Sigmoid colon (tissue), 6 donors: ENCODE measurements at regions not wholly inside any gene's neighbourhood (a gene's known extent, or its start where the extent isn't known, plus 50 kb on each side); places are given as distances from the start of the nearest gene placed in this dataset.

Experiments
- DNase-seq: peaks from one replicate; pipeline ENCODE4 v3.0.0-alpha.2; 2019
- H3K27ac ChIP-seq, 4 donors: fragments of 200-600 bp; sonication (generic); one replicate each; pipeline ENCODE4 v1.5.1; 2016 to 2019; ENCODE audit warnings: mild to moderate bottlenecking in 1 of 4
- H3K27me3 ChIP-seq, 3 donors: fragments of 200-600 bp; sonication (generic); one replicate each; pipeline ENCODE4 v1.5.1; 2019; ENCODE audit warnings: mild to moderate bottlenecking in 1 of 3
- H3K36me3 ChIP-seq, 4 donors: fragments of 200-600 bp; sonication (generic); one replicate each; pipeline ENCODE4 v1.5.1; 2016 to 2019
- H3K4me1 ChIP-seq, 4 donors: fragments of 200-600 bp; sonication (generic); one replicate each; pipeline ENCODE4 v1.5.1; 2017 to 2019
- H3K4me3 ChIP-seq, 4 donors: fragments of 200-600 bp; sonication (generic); one replicate each; pipeline ENCODE4 v1.5.1; 2017 to 2019; ENCODE audit warnings: mild to moderate bottlenecking in 2 of 4, moderate library complexity in 1 of 4
- H3K9me3 ChIP-seq, 4 donors: fragments of 200-600 bp in 3 of 4; sonication (generic) in 3 of 4; one replicate each; pipeline versions ENCODE4 v1.5.1 to v1.6.1; 2013 to 2019
- EP300 ChIP-seq, 4 donors: sonication (generic); formaldehyde crosslinking; IDR thresholded peaks; one replicate each; pipeline ENCODE4 v1.6.1; 2017; ENCODE audit warnings: antibody characterized with exemption in 4 of 4
- POLR2A ChIP-seq, 2 donors: fragments of 450-650 bp; IDR thresholded peaks; one replicate each; pipeline ENCODE4 v1.6.1; 2016; ENCODE audit warnings: antibody characterized with exemption in 2 of 2, mild to moderate bottlenecking in 2 of 2, moderate library complexity in 2 of 2
- POLR2AphosphoS5 ChIP-seq, 4 donors: sonication (generic); formaldehyde crosslinking; IDR thresholded peaks; one replicate each; pipeline ENCODE4 v1.6.1; 2017; ENCODE audit warnings: antibody characterized with exemption in 4 of 4
- WGBS, 2 donors: extraction: QIAGEN DNeasy Blood & Tissue Kit; methylation state at CpG; one replicate each; pipeline ENCODE4 v1.1.7; 2013; 5-methylcytosine and 5-hydroxymethylcytosine counted together
- intact Hi-C: fragments of 100-400 bp; cut with DNase I; formaldehyde crosslinking; loops from one replicate; pipeline ENCODE4 v1.15.1; 2023
- TF ChIP-seq, protein P1 (sequence below), 4 experiments: fragments of 450-650 bp in 3 of 4; fragments of 200-600 bp in 1 of 4; IDR thresholded peaks; one replicate each; pipeline ENCODE4 v1.5.1; 2016 to 2019; ENCODE audit warnings: antibody characterized with exemption in 4 of 4, mild to moderate bottlenecking in 3 of 4, moderate library complexity in 2 of 4
- donor health status: healthy with polysubstance abuse.
- donor health status: healthy.

DNA sequence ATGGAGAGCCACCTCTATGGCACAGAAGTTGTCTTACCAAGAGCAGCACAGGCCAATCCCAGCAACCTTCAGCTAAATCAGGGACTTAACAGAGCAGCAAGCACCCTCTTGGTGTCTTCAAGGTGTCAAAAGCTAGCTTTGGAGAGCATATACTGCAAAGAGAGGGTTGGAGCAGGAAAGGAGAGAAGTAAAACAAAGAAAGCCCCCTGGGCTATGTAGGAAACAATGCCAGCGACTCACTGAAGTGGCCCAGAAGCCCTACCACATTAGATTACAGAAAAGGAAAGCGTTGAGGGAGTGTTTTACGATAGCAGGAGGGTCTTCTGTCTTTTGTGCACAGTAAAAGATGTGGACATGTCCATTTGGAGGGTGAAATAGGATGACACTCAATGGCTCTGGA is 233.4 kb downstream of the MREG start:
- Histone ChIP-seq H3K27me3 (no peaks in the 10 kb centered on the region), H3K27ac (peak overlapping the region in 3 of 4 donors; percentile 10 to 85 (median 83)), H3K36me3 (no peaks in the 10 kb centered on the region), H3K4me1 (peaks cover 0 to 59% (median 43%) of the 10 kb centered on the region in 4 donors), H3K4me3 (no peak overlapping the region), H3K9me3 (no peaks in the 10 kb centered on the region)
- TF ChIP-seq EP300 (IDR thresholded peaks at IDR 0.05) = no peak
- TF ChIP-seq POLR2A (IDR thresholded peaks at IDR 0.05) = no peak
- TF ChIP-seq, protein P1, sequence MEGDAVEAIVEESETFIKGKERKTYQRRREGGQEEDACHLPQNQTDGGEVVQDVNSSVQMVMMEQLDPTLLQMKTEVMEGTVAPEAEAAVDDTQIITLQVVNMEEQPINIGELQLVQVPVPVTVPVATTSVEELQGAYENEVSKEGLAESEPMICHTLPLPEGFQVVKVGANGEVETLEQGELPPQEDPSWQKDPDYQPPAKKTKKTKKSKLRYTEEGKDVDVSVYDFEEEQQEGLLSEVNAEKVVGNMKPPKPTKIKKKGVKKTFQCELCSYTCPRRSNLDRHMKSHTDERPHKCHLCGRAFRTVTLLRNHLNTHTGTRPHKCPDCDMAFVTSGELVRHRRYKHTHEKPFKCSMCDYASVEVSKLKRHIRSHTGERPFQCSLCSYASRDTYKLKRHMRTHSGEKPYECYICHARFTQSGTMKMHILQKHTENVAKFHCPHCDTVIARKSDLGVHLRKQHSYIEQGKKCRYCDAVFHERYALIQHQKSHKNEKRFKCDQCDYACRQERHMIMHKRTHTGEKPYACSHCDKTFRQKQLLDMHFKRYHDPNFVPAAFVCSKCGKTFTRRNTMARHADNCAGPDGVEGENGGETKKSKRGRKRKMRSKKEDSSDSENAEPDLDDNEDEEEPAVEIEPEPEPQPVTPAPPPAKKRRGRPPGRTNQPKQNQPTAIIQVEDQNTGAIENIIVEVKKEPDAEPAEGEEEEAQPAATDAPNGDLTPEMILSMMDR (IDR thresholded peaks at IDR 0.05) = no peak
- TF ChIP-seq POLR2AphosphoS5 (IDR thresholded peaks at IDR 0.05) = no peak
- 92 to 98% methylated on average over 3 of the region's 3 CpGs for WGBS, 2 donors
- no peak for DNase-seq
- intact Hi-C loops = loop anchor here (5.0 kb wide), 5 partner anchors 68 to 343 kb away; partner anchors contain the start of gene FN1

DNA sequence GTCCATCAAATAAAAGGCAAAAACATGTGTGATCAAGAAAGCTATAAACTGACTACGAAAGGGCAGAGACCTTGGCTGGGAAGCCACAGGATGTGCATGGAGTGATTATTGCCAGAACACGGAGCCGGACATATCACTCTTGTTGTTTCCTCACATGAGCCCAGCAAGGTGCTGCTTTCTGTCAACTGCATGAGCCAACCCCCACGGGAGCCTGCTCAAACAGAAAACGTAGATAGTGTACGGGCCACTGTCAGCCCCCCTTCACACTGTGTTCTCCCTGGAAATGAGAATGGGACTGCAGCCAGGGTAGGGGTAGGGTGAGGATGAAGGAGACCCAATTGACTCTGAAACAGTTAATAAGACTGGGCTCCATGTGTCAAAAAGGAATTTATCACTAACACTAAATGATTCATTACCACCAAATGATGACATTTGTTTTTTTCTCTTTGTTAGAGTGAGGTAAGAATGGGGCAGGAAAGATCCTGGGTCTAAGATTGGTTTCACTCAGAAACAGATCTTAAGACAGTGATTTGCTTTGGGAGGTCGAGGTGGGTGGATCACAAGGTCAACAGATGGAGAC is 235.8 kb downstream of the MREG start:
- intact Hi-C loops = loop anchor here (5.0 kb wide), 2 partner anchors 65 to 140 kb away; no protein-coding TSS in a partner anchor
- peaks cover 0 to 57% (median 42%) of the 10 kb centered on the region in 4 donors for H3K4me1 ChIP-seq
- H3K27ac ChIP-seq = peak overlapping the region in 2 of 4 donors; percentile 9 to 36

DNA sequence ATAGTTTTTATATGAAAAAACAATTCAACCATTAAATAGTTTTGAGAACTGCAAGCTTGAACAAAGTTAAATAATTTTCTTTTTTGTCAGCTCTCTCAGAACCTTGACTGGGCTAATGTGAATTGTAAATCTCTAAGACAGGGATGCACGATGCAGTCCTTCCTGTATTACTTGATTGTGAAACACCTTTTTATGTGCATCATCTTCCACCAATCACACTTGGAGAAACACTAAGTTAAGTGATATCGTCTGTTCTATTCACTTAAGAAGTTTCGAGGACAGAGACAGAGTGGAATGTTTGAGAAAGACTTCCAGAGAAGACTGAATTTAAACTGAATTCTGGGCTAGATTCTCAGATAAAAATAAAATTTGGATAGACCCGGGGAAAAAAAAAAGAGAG is 238.2 kb downstream of the MREG start:
- WGBS, 2 donors = 70 to 77% methylated on average over 4 of the region's 4 CpGs

More for the DNA sequence above, 235.8 kb downstream of the MREG start:
- no peaks in the 10 kb centered on the region for H3K9me3 ChIP-seq
- no peak overlapping the region for H3K4me3 ChIP-seq
- WGBS, 2 donors = 88 to 93% methylated on average over 7 of the region's 7 CpGs
- no peaks in the 10 kb centered on the region for H3K36me3 ChIP-seq
- H3K27me3 ChIP-seq = no peaks in the 10 kb centered on the region
- DNase-seq = peak; percentile 71
- TF ChIP-seq POLR2A (IDR thresholded peaks at IDR 0.05) (no peak), POLR2AphosphoS5 (IDR thresholded peaks at IDR 0.05) (peak in 3 of 4 donors; percentile 11 to 47 (median 21)), EP300 (IDR thresholded peaks at IDR 0.05) (no peak)
- TF ChIP-seq, protein P1 (IDR thresholded peaks at IDR 0.05) = no peak

DNA sequence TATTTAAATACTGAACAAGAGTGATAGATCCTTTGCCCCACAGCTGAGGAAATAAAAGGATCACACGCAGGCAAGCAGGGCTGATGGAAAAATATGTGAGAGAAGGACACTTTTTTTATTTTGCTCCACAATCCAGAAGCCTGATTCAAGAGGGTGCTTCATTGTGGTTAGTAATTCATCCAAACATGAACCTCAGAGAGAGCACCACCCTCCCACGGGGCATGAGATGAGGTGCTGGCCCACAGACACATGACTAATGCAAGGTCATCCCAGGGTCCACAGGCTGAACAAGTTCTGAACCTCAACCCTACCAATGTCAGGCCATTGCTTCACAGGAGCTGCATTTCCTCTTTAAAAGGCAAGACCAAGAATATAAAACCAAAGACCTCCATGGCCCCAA is 239.6 kb downstream of the MREG start:
- Histone ChIP-seq H3K27ac (peak overlapping the region; percentile 62 to 74 (median 70)), H3K36me3 (no peaks in the 10 kb centered on the region), H3K4me3 (no peak overlapping the region), H3K27me3 (no peaks in the 10 kb centered on the region), H3K4me1 (peaks cover 0 to 57% (median 44%) of the 10 kb centered on the region in 4 donors), H3K9me3 (no peaks in the 10 kb centered on the region)
- intact Hi-C loops = no loop called here
- 76 to 89% methylated on average over 2 of the region's 2 CpGs for WGBS, 2 donors
- TF ChIP-seq POLR2AphosphoS5 (IDR thresholded peaks at IDR 0.05) = no peak
- TF ChIP-seq, protein P1 (IDR thresholded peaks at IDR 0.05) = no peak
- TF ChIP-seq EP300 (IDR thresholded peaks at IDR 0.05) = no peak
- TF ChIP-seq POLR2A (IDR thresholded peaks at IDR 0.05) = no peak
- no peak for DNase-seq

More for the DNA sequence above, 238.2 kb downstream of the MREG start:
- no peak for DNase-seq
- no peaks in the 10 kb centered on the region for H3K36me3 ChIP-seq
- H3K27me3 ChIP-seq = no peaks in the 10 kb centered on the region
- TF ChIP-seq EP300 (IDR thresholded peaks at IDR 0.05) = no peak
- no peak for TF ChIP-seq POLR2A (IDR thresholded peaks at IDR 0.05)
- TF ChIP-seq POLR2AphosphoS5 (IDR thresholded peaks at IDR 0.05) = no peak
- TF ChIP-seq, protein P1 (IDR thresholded peaks at IDR 0.05) = no peak
- intact Hi-C loops = loop anchor here (5.0 kb wide), 2 partner anchors 63 to 142 kb away; no protein-coding TSS in a partner anchor
- H3K27ac ChIP-seq = peak overlapping the region in 1 of 4 donors; percentile 70
- no peaks in the 10 kb centered on the region for H3K9me3 ChIP-seq
- H3K4me3 ChIP-seq = no peak overlapping the region
- peaks cover 0 to 57% (median 44%) of the 10 kb centered on the region in 4 donors for H3K4me1 ChIP-seq
